SIG-M5 treated with dmso at 0.1 percent for 504 hours (cell line): ENCODE measurements at regions not wholly inside any gene's neighbourhood (a gene's known extent, or its start where the extent isn't known, plus 50 kb on each side); places are given as distances from the start of the nearest gene placed in this dataset.
"Not testable (repeated sequence)": the region's sequence is repeated elsewhere in the genome, so short reads cannot be mapped to it uniquely, and the experiment has no call there.

Experiments
- DNase-seq: peaks from one replicate; lab custom pipeline; 2025; ENCODE audit not compliant: unreplicated experiment; lab: John Stamatoyannopoulos, UW

DNA sequence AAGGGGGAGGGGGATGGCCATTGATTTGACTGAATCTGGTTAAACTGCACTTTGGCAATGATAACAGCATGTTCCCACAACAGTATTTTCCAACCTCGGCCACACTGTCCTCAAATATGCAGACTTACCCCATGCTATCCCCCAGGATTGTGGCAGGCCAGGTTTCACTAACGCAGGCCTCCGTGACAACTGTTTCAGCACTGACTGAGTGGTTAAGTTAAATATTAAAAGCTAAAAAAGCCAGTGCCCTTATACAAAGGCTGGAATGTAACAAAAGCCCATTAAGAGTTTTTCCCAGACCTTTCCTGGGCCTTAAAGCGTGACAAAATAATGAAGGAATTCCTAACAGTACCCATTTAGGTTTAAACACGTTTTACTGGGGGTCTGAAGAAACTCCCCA lies 202.9 kb downstream of the USP25 start:
- no peak for DNase-seq

DNA sequence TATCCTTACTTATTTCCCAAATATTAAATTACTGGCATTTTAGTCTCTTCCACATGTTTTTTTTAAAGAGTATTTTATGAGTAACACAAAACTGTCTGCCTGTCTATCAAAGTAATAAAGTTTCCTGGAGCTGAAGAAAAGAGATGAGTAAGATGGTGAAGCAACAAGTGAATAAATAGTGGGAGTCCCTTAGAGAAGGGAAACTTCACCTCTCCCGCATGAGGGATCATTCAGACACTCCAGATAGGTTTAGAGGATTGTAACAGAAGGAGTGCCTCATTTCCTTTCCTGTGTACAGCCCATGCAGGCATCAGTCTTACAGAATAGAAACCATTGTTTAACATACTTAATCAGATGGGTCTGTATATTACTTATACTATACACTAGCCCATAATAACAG lies 205.7 kb downstream of the USP25 start:
- DNase-seq = no peak

DNA sequence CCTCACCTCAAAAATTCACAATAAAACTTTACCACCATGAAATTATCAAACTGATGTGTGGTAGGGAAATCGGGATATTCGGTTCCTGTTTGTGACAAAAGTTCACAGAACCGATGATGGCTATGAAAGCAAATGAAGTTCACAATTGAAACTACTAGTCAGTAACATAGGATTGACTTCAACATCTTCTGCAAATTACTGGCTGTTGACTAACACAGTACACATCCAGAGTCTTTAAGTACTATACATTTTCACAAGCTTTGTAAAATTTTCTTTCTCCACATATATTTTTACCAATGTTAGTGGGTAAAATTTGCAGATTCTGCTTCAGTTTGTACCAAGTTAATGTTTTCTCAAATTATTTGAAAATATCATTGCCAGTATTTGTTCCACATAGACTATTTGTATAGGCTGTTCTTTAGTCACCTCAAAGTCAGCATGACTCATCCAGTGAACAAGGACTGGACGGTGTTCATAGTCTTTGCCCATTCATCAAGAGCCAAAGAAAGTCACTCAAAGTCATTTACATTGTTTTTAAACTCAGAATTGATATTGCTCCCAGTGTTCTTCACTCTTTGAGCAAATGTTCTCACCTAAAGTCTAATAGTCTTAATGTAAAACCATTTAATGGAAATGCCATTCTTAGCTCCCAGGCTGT lies 213.4 kb downstream of the USP25 start:
- DNase-seq = no peak

DNA sequence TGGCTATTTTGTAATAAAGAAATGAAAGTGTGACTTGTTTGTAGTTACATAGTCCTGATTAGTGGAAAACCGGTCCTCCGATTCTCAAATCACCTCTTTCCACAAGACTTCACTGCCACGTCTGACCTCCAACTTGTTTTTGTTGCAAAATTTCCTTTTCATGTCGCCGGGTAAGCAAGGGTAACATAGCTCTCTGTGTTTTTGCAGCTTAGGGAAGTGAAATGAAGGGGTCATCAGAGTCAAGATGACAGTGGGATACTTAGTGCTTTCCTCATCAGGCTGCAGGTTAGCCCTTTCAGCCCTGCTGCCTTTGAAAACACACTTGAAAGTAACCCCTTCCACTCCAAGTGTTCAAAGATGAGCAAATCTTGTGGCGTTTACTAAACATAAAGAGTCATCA lies 217.9 kb downstream of the USP25 start:
- peak; percentile 30 for DNase-seq

DNA sequence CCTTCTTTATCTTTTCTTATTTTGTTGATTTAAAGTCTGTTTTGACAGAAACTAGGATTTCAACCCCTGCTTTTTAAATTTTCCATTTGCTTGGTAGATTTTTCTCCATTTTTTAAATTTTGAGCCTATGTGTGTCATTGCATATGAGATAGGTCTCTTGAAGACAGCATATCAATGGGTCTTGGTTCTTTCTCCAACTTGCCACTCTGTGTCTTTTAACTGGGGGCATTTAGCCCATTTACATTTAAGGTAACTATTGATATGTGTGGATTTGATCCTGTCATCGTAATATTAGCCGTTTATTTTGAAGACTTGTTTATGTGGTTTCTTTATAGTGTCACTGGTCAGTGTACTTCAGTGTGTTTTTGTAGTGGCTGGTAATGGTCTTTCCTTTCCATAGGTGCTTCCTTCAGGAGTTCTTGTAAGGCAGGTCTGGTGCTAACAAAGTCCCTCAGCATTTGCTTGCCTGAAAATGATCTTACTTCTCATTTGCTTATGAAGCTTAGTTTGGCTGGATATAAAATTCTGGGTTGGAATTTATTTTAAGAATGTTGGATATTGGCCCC lies 223.9 kb downstream of the USP25 start:
- no peak for DNase-seq

DNA sequence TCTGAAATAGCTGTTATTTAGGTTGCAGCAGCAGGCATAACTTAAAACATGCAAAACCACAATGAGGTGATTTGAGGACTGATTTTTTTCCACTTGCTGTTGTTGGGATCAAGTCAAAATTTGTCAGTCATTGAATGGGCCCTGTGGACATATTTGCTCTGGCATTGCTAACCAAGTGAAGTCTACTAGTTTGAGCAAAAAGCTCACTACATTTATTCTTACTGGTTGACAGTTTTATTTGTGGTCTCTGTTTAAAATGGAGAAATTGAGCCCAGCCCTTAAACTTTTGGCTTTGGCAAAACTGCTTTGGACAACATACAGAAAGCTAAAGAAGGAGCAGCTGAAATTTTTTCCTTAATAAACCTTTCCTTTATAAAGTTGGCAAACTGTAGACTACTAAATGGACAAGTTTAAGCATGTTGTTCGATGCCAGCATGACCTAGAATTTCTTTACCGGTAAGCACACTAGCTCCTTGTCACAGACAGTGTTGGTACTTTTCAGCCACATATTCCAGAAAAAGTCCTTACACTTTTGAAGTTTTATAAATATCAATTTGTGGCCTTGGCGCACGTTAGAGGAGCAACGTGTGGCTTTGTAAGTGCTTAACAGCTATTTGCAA lies 234.6 kb downstream of the USP25 start:
- no peak for DNase-seq

DNA sequence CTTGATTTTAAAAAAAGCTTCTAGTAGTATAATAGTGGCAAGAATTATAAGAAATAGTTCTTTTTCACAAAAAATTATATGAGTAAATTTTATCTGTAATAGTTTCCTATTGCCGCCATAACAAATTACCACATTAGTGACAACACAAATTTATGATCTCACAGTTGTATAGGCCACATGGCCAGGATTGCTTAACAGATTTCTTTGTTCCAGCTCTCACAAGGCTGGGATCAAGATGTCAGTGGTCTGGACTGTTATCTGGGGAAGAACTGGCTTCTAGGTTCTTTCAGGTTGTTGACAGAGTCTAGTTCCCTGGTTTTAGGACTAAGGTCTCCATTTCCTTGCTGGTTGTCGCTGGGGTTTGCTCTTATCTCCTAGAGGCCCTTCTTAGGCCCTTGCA lies 236.4 kb downstream of the USP25 start:
- no peak for DNase-seq

DNA sequence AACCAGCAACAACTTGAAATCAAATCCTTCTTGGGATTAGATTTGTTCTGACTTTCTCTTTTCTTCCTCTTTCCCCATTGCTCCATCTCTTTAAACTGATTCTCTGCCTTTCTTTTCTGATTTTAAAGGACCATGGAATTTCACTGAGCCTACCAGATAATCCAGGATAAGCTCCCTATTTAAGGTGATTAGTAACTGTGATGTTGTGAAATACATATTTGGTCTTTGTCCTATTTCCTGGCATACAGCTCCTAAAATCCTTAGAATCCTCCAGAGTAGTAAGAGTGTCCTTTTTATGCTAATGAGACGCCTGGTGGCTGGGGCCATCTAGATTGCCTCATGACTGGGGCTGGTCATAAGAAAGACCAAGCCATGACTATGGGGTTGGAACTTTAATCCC lies 236.9 kb downstream of the USP25 start:
- no peak for DNase-seq

DNA sequence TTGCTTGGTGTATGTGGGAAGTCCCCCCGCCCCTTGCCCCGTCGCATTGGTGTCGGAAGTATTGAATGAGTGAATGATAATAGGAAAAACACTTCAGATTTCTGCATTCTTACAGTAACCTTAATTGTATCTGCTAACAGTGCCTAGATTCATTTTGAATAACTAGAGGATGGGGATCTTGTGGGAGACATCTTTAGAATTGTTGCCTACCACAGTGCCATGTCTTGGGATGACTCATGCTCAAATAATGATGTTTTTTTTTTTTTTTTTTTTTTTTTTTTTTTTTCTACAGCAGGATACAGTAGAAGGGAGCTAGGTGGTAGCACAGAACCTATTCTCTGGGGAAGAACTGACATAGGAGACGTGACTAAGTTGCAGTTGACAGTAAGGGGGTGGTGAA lies 237.9 kb downstream of the USP25 start:
- no peak for DNase-seq

DNA sequence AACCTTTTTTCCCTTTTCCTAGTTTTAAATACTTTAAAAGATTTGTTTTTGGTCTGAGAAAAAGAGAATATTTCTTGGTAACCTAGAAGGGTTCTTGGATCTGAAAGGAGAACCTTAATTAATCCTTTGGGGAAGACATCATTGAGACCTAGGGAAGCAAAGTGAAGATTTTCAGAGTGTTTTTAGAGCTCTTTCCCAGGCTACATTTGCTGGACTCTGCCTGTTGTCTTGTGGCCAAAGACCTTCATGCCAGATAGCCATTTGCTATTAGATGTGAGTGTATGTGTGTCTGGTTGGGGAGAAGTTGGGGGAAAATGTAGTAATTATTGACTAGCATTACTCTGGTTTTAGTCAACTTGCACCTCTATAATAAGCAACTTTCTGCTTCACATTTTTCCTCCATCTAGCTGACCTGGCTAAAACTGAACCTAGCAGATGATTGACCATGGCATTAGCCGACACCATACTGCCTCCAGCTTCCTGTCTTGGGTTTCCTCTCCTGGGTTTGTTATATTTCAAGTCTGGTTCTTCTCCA lies 239.1 kb downstream of the USP25 start:
- no peak for DNase-seq

DNA sequence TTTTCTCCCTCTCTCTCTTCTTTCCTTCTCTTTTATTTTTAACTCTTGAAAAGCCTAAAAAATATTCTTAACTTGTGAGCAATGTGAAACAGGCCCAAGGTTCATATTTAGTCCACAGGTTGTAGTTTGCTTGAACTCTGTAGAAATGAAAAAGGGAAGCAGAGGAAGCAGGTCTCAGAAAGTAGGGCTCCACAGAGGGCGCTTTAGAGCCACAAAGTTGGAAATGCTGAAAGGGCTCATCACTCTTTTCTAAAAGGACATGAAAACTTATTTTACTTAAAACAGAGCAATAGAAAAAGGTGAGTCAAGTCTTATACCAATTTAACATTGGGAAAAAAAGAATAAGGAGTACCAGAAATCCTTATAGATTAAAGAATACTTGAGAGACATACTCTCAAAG lies 247.0 kb downstream of the USP25 start:
- DNase-seq = peak; percentile 51

DNA sequence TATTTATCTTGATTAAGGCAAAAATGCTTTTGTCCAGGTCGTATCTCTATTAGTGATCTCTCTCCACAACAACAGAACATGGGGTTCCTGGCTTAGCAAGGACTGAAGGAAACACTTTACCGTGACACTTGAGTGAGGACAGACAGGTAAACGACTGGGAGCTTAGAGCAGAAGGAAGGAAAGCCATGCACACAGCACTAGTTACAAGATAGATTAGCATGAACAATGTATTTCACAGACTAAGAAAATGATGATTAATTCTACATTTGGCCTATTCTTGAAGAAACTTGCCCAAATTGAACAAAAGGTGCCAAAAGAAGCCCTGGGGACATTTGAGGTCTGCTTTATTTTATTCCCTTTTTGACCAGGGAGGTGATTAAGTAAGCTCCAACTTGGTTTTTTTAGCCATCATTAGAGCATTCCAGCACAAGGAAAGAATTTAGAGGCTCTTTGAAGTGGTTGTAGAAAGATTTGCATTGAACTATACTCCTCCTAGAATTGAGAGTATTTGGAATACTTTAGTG lies 248.5 kb downstream of the USP25 start:
- no peak for DNase-seq

DNA sequence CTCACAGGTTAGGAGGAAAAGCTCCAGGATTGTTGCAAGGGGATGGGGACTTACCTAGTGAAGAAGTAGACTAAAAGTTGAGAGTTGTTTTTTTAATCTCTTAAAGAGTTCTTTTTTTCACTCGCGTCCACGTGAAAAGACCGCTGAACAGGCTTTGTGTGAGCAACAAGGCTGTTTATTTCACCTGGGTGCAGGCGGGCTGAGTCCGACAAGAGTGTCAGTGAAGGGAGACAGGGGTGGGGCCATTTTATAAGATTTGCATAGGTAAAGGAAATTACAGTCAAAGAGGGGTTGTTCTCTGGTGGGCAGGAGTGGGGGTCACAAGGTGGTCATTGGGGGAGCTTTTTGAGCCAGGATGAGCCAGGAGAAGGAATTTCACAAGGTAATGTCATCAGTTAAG lies 249.7 kb downstream of the USP25 start:
- not testable (repeated sequence) for DNase-seq

DNA sequence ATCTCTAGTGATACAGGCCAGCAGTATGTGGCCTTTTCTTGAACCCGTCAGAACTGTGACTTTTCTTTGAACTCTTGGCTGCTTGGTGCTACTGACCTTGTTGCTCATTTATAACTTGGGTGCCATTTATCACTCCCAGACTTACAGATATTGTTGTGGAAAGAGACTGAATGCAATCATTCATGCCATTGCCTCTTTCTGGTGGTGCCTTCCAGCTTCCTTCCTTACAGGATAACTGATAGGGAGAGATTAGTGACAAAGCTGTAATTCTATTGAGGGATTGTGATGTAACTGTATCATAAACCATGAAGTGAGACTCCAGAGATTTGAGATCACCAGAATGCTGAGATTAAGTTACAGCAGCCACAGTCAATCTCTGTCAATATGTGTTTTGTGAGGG lies 256.5 kb downstream of the USP25 start:
- DNase-seq = no peak

DNA sequence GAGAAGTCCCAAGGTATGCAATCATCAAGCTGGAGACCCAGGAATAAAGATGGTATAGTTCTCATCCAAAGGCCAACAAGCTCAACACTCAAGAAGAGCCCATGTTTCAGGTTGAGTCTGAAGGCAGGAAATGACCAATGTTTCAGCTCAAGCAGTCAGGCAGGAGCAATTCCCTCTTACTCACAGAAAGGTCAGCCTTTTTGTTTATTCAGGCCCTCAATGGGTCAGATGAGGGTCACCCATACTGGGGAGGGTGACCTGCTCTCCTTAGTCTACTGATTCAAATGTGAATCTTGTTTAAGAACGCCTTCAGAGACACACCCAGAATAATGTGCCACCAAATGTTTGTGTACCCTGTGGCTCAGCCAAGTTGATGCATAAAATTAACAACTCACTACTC lies 262.4 kb downstream of the USP25 start:
- no peak for DNase-seq

DNA sequence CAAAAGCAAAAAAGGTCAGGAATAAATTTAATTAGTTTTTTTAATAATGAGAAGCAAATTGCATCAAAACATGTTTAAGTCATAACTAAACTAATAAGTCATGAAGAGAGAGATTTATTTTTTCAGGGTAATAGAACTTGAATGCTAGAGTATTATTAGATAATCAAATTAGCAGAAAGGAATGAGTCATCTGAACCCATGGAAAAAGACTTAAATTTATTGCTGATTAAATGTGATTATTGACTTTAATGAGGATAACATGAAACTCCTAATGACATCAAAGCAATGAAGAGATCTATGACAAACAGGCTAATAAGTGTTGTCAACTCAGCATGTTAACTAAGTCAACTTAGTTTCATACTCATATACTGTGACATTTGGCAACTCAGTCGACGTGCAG lies 264.2 kb downstream of the USP25 start:
- DNase-seq = no peak

DNA sequence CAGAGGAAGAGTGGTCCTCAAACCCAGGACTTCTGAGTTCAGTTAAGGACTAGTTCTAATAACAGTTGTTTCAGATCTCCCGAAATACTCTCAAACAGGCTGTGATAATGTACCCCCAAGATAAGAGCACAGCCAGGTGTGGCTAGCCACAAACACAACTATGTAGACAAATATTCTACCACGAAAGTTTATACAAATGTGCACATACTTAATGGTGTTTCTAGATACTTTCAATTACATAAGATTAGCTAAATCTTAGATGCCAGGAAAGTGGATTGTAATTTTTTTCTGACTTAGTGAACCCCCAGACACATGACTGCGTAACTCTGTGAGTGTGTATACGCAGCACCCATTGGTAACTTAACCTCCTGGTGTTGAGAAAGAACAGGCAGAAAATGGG lies 270.0 kb downstream of the USP25 start:
- no peak for DNase-seq

DNA sequence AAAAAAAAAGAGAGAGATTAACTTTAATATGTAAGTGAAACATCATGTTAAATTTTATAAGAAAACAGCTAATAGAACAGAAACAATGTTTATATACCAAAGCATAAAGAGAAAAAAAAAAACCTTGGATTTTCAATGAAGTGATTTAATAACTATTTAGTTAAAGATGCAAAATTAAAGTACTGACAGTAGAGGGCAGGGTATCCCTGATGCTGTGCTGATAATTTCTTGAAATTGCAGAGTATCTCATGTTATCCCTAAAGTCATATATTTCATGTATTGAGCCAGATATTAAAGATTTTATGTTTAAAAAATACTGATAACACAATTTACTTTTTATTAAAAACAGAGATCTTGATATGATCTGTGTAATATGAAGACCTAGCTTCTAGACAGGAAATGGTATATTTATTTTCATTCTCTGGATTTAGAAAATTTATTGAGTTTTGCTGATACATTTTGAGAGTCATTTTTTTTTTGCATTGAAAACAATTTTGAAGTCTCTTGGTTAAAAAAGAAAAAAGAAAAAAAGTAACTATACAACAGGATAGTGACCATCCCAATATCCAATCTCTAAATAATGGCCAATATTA lies 273.2 kb downstream of the USP25 start:
- peak; percentile 13 for DNase-seq

DNA sequence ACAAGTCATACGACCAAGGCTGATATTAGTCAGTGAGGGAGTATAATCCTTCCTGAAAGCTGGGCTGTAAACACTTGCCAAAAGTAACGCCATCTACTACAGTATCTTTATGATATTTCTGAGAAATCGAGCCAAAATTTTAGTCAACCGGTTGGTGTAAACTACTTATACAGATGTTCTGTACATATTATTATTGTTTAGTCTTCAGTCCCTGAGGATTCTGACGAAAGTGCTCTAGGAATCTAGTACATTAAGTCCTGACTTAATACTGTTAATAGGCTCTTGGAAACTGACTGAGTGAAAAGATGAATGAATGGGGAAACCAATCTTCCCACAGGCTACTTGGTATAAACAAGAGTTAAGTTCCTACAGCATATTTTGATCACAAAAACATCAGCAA lies 274.3 kb downstream of the USP25 start:
- DNase-seq = no peak

DNA sequence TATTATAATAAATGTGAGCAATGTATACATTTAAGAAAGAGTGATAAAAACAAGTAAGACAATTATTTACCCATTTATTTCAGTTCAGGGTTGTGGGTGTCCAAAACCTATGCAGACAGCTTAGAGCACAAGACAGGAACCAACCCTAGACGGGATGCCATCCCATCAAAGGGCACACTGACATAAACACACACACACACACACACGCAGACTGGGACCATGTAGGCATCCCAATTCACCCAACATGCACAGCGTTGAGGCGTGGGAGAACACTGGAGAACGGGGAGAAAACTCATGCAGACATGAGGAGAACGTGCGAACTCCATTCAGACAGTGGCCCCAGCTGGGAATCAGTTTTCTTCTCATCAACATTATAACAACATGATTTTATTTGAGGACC lies 274.7 kb downstream of the USP25 start:
- DNase-seq = no peak

DNA sequence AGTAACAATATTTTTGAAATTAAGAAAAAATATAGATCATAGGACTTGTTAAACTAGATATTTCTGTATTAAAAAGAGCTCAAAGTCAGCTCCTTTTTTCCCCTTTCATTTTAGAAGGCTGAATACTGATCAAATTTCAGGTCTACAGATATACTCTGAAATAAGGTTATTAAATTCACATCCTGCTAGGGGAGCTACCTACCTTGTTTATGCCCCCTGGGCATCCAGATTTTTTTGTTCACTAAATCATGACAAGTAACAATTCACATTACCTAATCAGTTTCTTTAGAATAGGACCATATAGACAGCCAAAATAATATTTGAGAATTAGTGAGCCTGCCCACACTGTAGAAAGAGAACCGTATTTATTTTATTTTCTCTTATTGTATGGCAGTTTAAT lies 276.2 kb downstream of the USP25 start:
- DNase-seq = no peak

DNA sequence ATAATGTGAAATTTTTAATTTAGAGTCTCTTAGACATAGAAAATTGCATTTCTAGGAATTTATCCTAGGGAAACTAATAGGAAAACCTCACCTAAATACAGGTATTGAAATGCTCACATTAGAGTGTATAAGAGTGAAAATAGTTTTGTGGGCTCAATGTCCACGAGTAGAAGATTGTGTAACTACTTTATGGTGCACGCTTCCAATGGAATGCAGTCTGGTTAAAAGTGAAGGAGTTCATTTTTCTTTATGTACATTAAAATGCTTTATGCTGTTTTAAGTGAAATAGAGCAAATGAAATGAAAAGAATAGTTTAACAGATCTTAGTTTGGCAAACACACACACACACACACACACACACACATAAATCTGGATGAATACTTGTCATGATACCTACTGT lies 278.2 kb downstream of the USP25 start:
- no peak for DNase-seq
